Activated CD4-positive, alpha-beta T cell treated with anti-CD3 and anti-CD28 coated beads for 48 hours (primary cell): ENCODE measurements at regions not wholly inside any gene's neighbourhood (a gene's known extent, or its start where the extent isn't known, plus 50 kb on each side); places are given as distances from the start of the nearest gene placed in this dataset.

ENCODE experiments used
- DNase-seq: peaks from one replicate; pipeline ENCODE4 v3.0.0-alpha.2; 2020

- no peak for DNase-seq
These were observed 73.1 kb upstream of the ARHGAP32 start for GRCh38 chr11:129265125-129265788.

- DNase-seq: no peak
These were observed 72.0 kb upstream of the ARHGAP32 start for GRCh38 chr11:129264114-129264513.

GRCh38 chr11:129260750-129261149 lies 68.6 kb upstream of the ARHGAP32 start:
- DNase-seq: no peak

GRCh38 chr11:129259931-129260348 lies 67.8 kb upstream of the ARHGAP32 start:
- DNase-seq: no peak

GRCh38 chr11:129258205-129258604 lies 66.1 kb upstream of the ARHGAP32 start:
- DNase-seq: no peak

- no peak for DNase-seq
These were observed 65.4 kb upstream of the ARHGAP32 start for GRCh38 chr11:129257512-129257911.

GRCh38 chr11:129252621-129253020 lies 60.5 kb upstream of the ARHGAP32 start:
- DNase-seq: no peak

GRCh38 chr11:129251067-129251466 lies 58.9 kb upstream of the ARHGAP32 start:
- DNase-seq: no peak

GRCh38 chr11:129249923-129250322 lies 57.8 kb upstream of the ARHGAP32 start:
- DNase-seq: no peak

- no peak for DNase-seq
These were observed 57.2 kb upstream of the ARHGAP32 start for GRCh38 chr11:129249351-129249750.

- DNase-seq: no peak
These were observed 56.5 kb upstream of the ARHGAP32 start for GRCh38 chr11:129248618-129249017.

GRCh38 chr11:129247135-129247534 lies 55.0 kb upstream of the ARHGAP32 start:
- DNase-seq: no peak

- no peak for DNase-seq
These were observed 50.7 kb upstream of the ARHGAP32 start for GRCh38 chr11:129242855-129243254.
